ENCODE measurements at regions not wholly inside any gene's neighbourhood (a gene's known extent, or its start where the extent isn't known, plus 50 kb on each side); places are given as distances from the start of the nearest gene placed in this dataset.

DNA sequence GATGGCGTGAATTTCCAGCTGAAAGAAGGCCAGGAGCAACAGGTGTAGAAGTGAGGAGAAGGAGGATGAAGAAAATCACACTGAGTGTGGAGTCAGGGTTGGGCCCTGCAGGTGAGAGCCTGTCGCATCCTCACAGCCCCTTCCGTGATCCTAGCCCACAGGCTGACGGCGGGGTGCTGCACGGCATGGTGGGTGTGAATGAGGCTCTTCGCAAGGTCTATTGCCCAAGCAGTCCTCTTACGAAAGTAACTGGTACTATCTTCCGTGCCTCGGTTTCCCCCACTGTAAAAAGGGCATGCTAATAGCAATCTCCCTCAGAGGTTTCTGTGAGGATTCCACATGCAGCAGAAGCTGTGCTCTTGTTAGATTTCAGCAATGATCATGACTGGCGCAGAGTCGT lies 129.9 kb upstream of the TNS3 start:
- H3K9me3 Mint-ChIP-seq, result no peaks in the 10 kb centered on the region
- no peak for DNase-seq (ENCODE audit: low spot score in 2 of 2, unreplicated experiment in 2 of 2)
- H3K36me3 Mint-ChIP-seq, result no peaks in the 10 kb centered on the region

GRCh38 chr7:47710201-47710935 lies 128.5 kb upstream of the TNS3 start:
- DNase-seq (ENCODE audit: low spot score in 2 of 2, unreplicated experiment in 2 of 2), result no peak
- Mint-ChIP-seq H3K4me3 (no peak overlapping the region), H3K36me3 (no peaks in the 10 kb centered on the region), H3K4me1 (peaks cover 53% of the 10 kb centered on the region), H3K9me3 (no peaks in the 10 kb centered on the region), H3K27ac (peak overlapping the region; percentile 87), H3K27me3 (ENCODE audit: low read depth) (no peaks in the 10 kb centered on the region)
- TF ChIP-seq, protein P1, sequence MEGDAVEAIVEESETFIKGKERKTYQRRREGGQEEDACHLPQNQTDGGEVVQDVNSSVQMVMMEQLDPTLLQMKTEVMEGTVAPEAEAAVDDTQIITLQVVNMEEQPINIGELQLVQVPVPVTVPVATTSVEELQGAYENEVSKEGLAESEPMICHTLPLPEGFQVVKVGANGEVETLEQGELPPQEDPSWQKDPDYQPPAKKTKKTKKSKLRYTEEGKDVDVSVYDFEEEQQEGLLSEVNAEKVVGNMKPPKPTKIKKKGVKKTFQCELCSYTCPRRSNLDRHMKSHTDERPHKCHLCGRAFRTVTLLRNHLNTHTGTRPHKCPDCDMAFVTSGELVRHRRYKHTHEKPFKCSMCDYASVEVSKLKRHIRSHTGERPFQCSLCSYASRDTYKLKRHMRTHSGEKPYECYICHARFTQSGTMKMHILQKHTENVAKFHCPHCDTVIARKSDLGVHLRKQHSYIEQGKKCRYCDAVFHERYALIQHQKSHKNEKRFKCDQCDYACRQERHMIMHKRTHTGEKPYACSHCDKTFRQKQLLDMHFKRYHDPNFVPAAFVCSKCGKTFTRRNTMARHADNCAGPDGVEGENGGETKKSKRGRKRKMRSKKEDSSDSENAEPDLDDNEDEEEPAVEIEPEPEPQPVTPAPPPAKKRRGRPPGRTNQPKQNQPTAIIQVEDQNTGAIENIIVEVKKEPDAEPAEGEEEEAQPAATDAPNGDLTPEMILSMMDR (IDR thresholded peaks at IDR 0.05; ENCODE audit: unreplicated experiment), result no peak

More for the DNA sequence above, 129.9 kb upstream of the TNS3 start:
- TF ChIP-seq, protein P1 (IDR thresholded peaks at IDR 0.05; ENCODE audit: unreplicated experiment), result no peak
- Mint-ChIP-seq H3K27me3 (ENCODE audit: low read depth) (no peaks in the 10 kb centered on the region), H3K4me1 (peaks cover 50% of the 10 kb centered on the region), H3K4me3 (no peak overlapping the region), H3K27ac (peak overlapping the region; percentile 43)

- DNase-seq (ENCODE audit: low spot score in 2 of 2, unreplicated experiment in 2 of 2), result no peak
- Mint-ChIP-seq H3K4me1 (peaks cover 52% of the 10 kb centered on the region), H3K9me3 (no peaks in the 10 kb centered on the region), H3K27ac (peak overlapping the region; percentile 87), H3K4me3 (no peak overlapping the region), H3K36me3 (no peaks in the 10 kb centered on the region), H3K27me3 (ENCODE audit: low read depth) (no peaks in the 10 kb centered on the region)
- TF ChIP-seq, protein P1 (IDR thresholded peaks at IDR 0.05; ENCODE audit: unreplicated experiment), result no peak
Observed at GRCh38 chr7:47709451-47709850, 127.5 kb upstream of the TNS3 start.

GRCh38 chr7:47709051-47709450 lies 127.1 kb upstream of the TNS3 start:
- Mint-ChIP-seq H3K4me3 (no peak overlapping the region), H3K9me3 (no peaks in the 10 kb centered on the region), H3K4me1 (peaks cover 52% of the 10 kb centered on the region), H3K36me3 (no peaks in the 10 kb centered on the region), H3K27me3 (ENCODE audit: low read depth) (no peaks in the 10 kb centered on the region), H3K27ac (peak overlapping the region; percentile 87)
- TF ChIP-seq, protein P1 (IDR thresholded peaks at IDR 0.05; ENCODE audit: unreplicated experiment), result no peak
- no peak for DNase-seq (ENCODE audit: low spot score in 2 of 2, unreplicated experiment in 2 of 2)

GRCh38 chr7:47707583-47707982 lies 125.7 kb upstream of the TNS3 start:
- no peaks in the 10 kb centered on the region for H3K36me3 Mint-ChIP-seq

More at GRCh38 chr7:47707583-47707982, 125.7 kb upstream of the TNS3 start:
- TF ChIP-seq, protein P1 (IDR thresholded peaks at IDR 0.05; ENCODE audit: unreplicated experiment), result no peak
- Mint-ChIP-seq H3K9me3 (no peaks in the 10 kb centered on the region), H3K4me3 (no peak overlapping the region), H3K4me1 (peaks cover 55% of the 10 kb centered on the region), H3K27ac (peak overlapping the region; percentile 61), H3K27me3 (ENCODE audit: low read depth) (no peaks in the 10 kb centered on the region)
- no peak for DNase-seq (ENCODE audit: low spot score in 2 of 2, unreplicated experiment in 2 of 2)

Measured in mesothelial cell of epicardium (in vitro differentiated cells).